NCI-H748 (cell line): ENCODE measurements at regions not wholly inside any gene's neighbourhood (a gene's known extent, or its start where the extent isn't known, plus 50 kb on each side); places are given as distances from the start of the nearest gene placed in this dataset.
"Not testable (repeated sequence)": the region's sequence is repeated elsewhere in the genome, so short reads cannot be mapped to it uniquely, and the experiment has no call there.

Experiments
- DNase-seq: peaks from one replicate; lab custom pipeline; 2025; ENCODE audit not compliant: unreplicated experiment; lab: John Stamatoyannopoulos, UW

- DNase-seq: no peak
These were observed 84.7 kb upstream of the RORB start for GRCh38 chr9:74412236-74412979.

- DNase-seq: no peak
These were observed 83.3 kb upstream of the RORB start for GRCh38 chr9:74413876-74414275.

- no peak for DNase-seq
These were observed 82.8 kb upstream of the RORB start for GRCh38 chr9:74414325-74414724.

GRCh38 chr9:74415995-74416394 lies 81.1 kb upstream of the RORB start:
- no peak for DNase-seq

GRCh38 chr9:74424488-74424887 lies 72.6 kb upstream of the RORB start:
- DNase-seq: not testable (repeated sequence)

- DNase-seq: no peak
These were observed 65.7 kb upstream of the RORB start for GRCh38 chr9:74431467-74431866.

- DNase-seq: no peak
These were observed 53.9 kb upstream of the RORB start for GRCh38 chr9:74443036-74443750.

GRCh38 chr9:74444369-74444768 lies 52.8 kb upstream of the RORB start:
- no peak for DNase-seq
